Lung (tissue), 11 donors: ENCODE measurements at regions not wholly inside any gene's neighbourhood (a gene's known extent, or its start where the extent isn't known, plus 50 kb on each side); places are given as distances from the start of the nearest gene placed in this dataset.

Source experiments
- ATAC-seq: fragments of 200-7000 bp; cut with Tn5 transposase; one replicate; pipeline ENCODE4 v1.9.1; 2020; ENCODE audit warnings: moderate number of reproducible peaks; ENCODE audit not compliant: insufficient read depth, low FRiP score
- DNase-seq, 3 donors: peaks; one replicate each; pipeline ENCODE4 v3.0.0-alpha.2; 2013 to 2017
- H3K27ac ChIP-seq, 2 donors: one replicate each; pipeline ENCODE4 v1.5.1; 2013; ENCODE audit warnings: mild to moderate bottlenecking in 2 of 2, moderate library complexity in 2 of 2, control low read depth in 1 of 2, inconsistent platforms in 1 of 2, low read depth in 1 of 2, low read length in 1 of 2
- H3K27me3 ChIP-seq, 3 donors: one replicate each; pipeline ENCODE4 v1.5.1; 2013; ENCODE audit warnings: low read length in 2 of 3; ENCODE audit not compliant: control insufficient read depth in 3 of 3, insufficient read depth in 3 of 3
- H3K36me3 ChIP-seq, 4 donors: one replicate each; pipeline ENCODE4 v1.5.1; 2013; ENCODE audit warnings: low read length in 4 of 4, mild to moderate bottlenecking in 1 of 4, moderate library complexity in 1 of 4; ENCODE audit not compliant: control insufficient read depth in 4 of 4, insufficient read depth in 4 of 4
- H3K4me1 ChIP-seq, 5 donors: one replicate each; pipeline ENCODE4 v1.5.1; 2013; ENCODE audit warnings: low read length in 5 of 5, mild to moderate bottlenecking in 2 of 5, moderate library complexity in 1 of 5; ENCODE audit not compliant: control insufficient read depth in 5 of 5, insufficient read depth in 5 of 5
- H3K4me3 ChIP-seq: one replicate; pipeline ENCODE4 v1.5.1; 2013; ENCODE audit warnings: mild to moderate bottlenecking, control low read depth, moderate library complexity
- H3K9ac ChIP-seq, 2 donors: one replicate each; pipeline ENCODE4 v1.5.1; 2013; ENCODE audit warnings: low read length in 2 of 2, control low read depth in 1 of 2; ENCODE audit not compliant: insufficient read depth in 1 of 2
- H3K9me3 ChIP-seq, 4 donors: one replicate each; pipeline ENCODE4 v1.5.1; 2013; ENCODE audit warnings: low read length in 3 of 4, mild to moderate bottlenecking in 1 of 4, moderate library complexity in 1 of 4; ENCODE audit not compliant: control insufficient read depth in 4 of 4, insufficient read depth in 3 of 4
- CTCF ChIP-seq: IDR thresholded peaks from 2 replicates; pipeline ENCODE4 v1.5.1; 2012; ENCODE audit warnings: mild to moderate bottlenecking; ENCODE audit errors: control extremely low read depth, extremely low read depth
- WGBS, 2 donors: extraction: QIAGEN DNeasy Blood & Tissue Kit; methylation state at CpG; one replicate each; pipeline ENCODE4 v1.1.7; 2013; 5-methylcytosine and 5-hydroxymethylcytosine counted together
- donor health status: control.
- donor health status: control.
- donor health status: Bipolar disorder and iron deficiency.
- donor health status: healthy.
- donor health status: DM: yes; HTN: yes; CAD: no.

DNA sequence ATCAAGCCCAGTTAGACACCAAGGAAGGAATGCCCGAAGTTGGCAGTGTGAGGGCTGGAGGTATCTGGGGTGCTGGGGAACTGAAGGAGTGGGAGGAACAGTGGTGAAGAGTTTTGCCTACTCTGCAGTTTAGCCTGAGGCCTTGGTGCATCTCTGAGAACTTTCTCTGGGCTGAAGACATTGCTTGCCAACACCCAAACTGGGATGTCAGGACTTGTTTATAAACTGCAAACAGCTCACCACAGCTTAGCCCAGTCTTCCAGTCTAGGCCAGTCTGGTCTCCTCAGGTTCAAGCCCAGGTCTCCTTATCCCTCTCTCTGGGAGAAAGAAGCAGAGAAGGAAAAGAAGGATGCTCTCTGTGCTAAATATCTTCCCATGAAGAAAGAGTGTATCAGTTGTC lies 68.0 kb upstream of the BOC start:
- peaks cover 0 to 9% (median 0%) of the 10 kb centered on the region in 5 donors for H3K4me1 ChIP-seq

DNA sequence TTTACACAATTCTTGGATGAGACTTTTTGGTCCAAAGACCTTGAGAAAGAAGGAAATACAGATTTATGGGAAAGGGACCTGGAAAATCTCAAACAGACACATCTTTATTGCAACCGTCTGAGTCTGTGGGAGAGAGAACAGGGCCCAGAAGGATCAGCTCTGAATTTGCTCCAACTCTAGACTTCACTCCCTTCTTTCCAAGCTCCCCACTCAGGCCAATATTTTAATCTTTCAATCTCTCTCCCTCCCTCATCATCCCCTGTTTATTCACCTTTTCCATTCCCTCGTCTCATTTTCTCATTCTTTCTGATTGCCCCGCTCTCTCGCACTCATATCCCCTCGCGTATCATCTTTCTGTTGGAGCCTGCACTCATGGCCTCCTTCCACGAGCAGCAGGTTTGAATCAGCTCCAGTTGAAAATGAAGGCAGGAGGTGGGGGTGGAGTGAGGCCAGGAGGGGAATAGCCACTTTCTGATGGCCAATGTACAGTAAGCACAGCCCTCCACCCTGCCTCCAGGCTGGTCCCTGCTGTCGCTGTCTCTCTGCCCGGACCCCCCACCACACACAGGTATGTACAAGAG lies 63.6 kb upstream of the BOC start:
- Histone ChIP-seq H3K27me3 (no peaks in the 10 kb centered on the region), H3K27ac (no peak overlapping the region), H3K4me1 (peaks cover 0 to 30% (median 5%) of the 10 kb centered on the region in 5 donors), H3K4me3 (no peak overlapping the region), H3K9ac (no peak overlapping the region), H3K36me3 (no peaks in the 10 kb centered on the region), H3K9me3 (no peaks in the 10 kb centered on the region)
- WGBS, 2 donors: 88 to 92% methylated on average over 9 of the region's 9 CpGs
- DNase-seq: peak in 1 of 3 donors; percentile 28
- TF ChIP-seq CTCF: no peak
- ATAC-seq: no peak

More for the DNA sequence above, 68.0 kb upstream of the BOC start:
- TF ChIP-seq CTCF: no peak
- Histone ChIP-seq H3K36me3 (no peaks in the 10 kb centered on the region), H3K27ac (no peak overlapping the region), H3K4me3 (no peak overlapping the region), H3K9me3 (no peaks in the 10 kb centered on the region), H3K9ac (no peak overlapping the region), H3K27me3 (no peaks in the 10 kb centered on the region)
- DNase-seq (no peak), ATAC-seq (no peak)
- 98 to 100% methylated on average over 1 of the region's 1 CpG for WGBS, 2 donors

DNA sequence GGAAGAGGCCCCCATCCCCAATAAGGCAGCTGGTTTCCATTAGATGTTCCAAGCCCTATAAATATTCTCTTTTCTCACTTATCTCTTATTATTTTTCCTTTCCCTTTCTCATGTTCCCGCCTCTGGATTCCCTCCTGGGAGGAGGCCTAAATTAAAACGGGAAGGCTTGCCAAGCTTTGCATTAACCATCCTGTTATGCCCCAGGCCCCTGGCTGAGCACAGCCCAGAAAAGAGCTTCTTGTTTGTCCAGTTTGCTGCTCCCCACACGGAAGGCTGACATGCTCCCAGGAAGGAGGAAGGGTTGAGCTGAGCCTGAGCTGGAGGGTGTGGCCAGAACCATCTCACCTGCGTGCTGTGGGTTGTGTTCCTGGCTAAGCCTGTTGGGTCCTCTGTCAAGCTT lies 63.1 kb upstream of the BOC start:
- no peak for TF ChIP-seq CTCF
- Histone ChIP-seq H3K27me3 (no peaks in the 10 kb centered on the region), H3K27ac (no peak overlapping the region), H3K4me1 (peaks cover 0 to 30% (median 5%) of the 10 kb centered on the region in 5 donors), H3K9me3 (no peaks in the 10 kb centered on the region), H3K36me3 (no peaks in the 10 kb centered on the region), H3K4me3 (no peak overlapping the region), H3K9ac (no peak overlapping the region)
- peak in 1 of 3 donors; percentile 9 for DNase-seq
- no peak for ATAC-seq
- 46 to 73% methylated on average over 4 of the region's 4 CpGs for WGBS, 2 donors

GRCh38 chr3:113150250-113150649 lies 61.1 kb upstream of the BOC start:
- DNase-seq (no peak), ATAC-seq (no peak)
- Histone ChIP-seq H3K9me3 (no peaks in the 10 kb centered on the region), H3K4me1 (peaks cover 0 to 30% (median 5%) of the 10 kb centered on the region in 5 donors), H3K27ac (no peak overlapping the region), H3K36me3 (no peaks in the 10 kb centered on the region), H3K27me3 (no peaks in the 10 kb centered on the region), H3K9ac (no peak overlapping the region), H3K4me3 (no peak overlapping the region)
- WGBS, 2 donors: 91 to 97% methylated on average over 5 of the region's 5 CpGs
- no peak for TF ChIP-seq CTCF
